Effector memory CD4-positive, alpha-beta T cell (primary cell): ENCODE measurements at regions not wholly inside any gene's neighbourhood (a gene's known extent, or its start where the extent isn't known, plus 50 kb on each side); places are given as distances from the start of the nearest gene placed in this dataset.
"Not testable (repeated sequence)": the region's sequence is repeated elsewhere in the genome, so short reads cannot be mapped to it uniquely, and the experiment has no call there.

Experiments used
- DNase-seq, 3 donors: peaks; one replicate each; pipeline ENCODE4 v3.0.0-alpha.2; 2020
- H3K27ac ChIP-seq: 2 replicates; pipeline ENCODE4 v1.7.0; 2013; ENCODE audit warnings: mild to moderate bottlenecking, low read length, moderate library complexity; ENCODE audit not compliant: insufficient read depth, poor library complexity, severe bottlenecking
- H3K27me3 ChIP-seq: replicated peaks from 2 replicates; pipeline ENCODE4 v1.7.0; 2013; ENCODE audit warnings: mild to moderate bottlenecking, low read length; ENCODE audit not compliant: insufficient read depth, control insufficient read depth, poor library complexity, severe bottlenecking
- H3K36me3 ChIP-seq: 2 replicates; pipeline ENCODE4 v1.7.0; 2013; ENCODE audit warnings: mild to moderate bottlenecking, low read length, moderate library complexity; ENCODE audit not compliant: control insufficient read depth, insufficient read depth
- H3K4me1 ChIP-seq: 2 replicates; pipeline ENCODE4 v1.7.0; 2013; ENCODE audit warnings: low read length, mild to moderate bottlenecking; ENCODE audit not compliant: control insufficient read depth, insufficient read depth, poor library complexity, severe bottlenecking
- H3K4me3 ChIP-seq: 2 replicates; pipeline ENCODE4 v1.7.0; 2013; ENCODE audit warnings: low read length, low read depth, mild to moderate bottlenecking; ENCODE audit not compliant: insufficient read depth, poor library complexity, severe bottlenecking
- H3K9me3 ChIP-seq: 2 replicates; pipeline ENCODE4 v1.7.0; 2013; ENCODE audit warnings: mild to moderate bottlenecking, low read length, moderate library complexity; ENCODE audit not compliant: control insufficient read depth

- H3K27ac ChIP-seq: no peak overlapping the region
- no peaks in the 10 kb centered on the region for H3K27me3 ChIP-seq
- H3K9me3 ChIP-seq: no peaks in the 10 kb centered on the region
- no peak overlapping the region for H3K4me3 ChIP-seq
- DNase-seq: no peak
- H3K36me3 ChIP-seq: no peaks in the 10 kb centered on the region
- H3K4me1 ChIP-seq: no peaks in the 10 kb centered on the region
Measured at GRCh38 chrX:124256216-124256615, 76.2 kb upstream of the TEX13D start.

GRCh38 chrX:124256629-124257380, 75.7 kb upstream of the TEX13D start:
- H3K27ac ChIP-seq: no peak overlapping the region
- no peaks in the 10 kb centered on the region for H3K27me3 ChIP-seq
- H3K36me3 ChIP-seq: no peaks in the 10 kb centered on the region
- no peak overlapping the region for H3K4me3 ChIP-seq
- no peaks in the 10 kb centered on the region for H3K9me3 ChIP-seq
- H3K4me1 ChIP-seq: no peaks in the 10 kb centered on the region
- DNase-seq: no peak

GRCh38 chrX:124257924-124258702, 74.3 kb upstream of the TEX13D start:
- no peaks in the 10 kb centered on the region for H3K36me3 ChIP-seq
- no peaks in the 10 kb centered on the region for H3K4me1 ChIP-seq
- no peak overlapping the region for H3K4me3 ChIP-seq
- no peaks in the 10 kb centered on the region for H3K27me3 ChIP-seq
- H3K27ac ChIP-seq: no peak overlapping the region
- no peak for DNase-seq
- no peaks in the 10 kb centered on the region for H3K9me3 ChIP-seq

- no peak overlapping the region for H3K27ac ChIP-seq
- no peak for DNase-seq
- no peaks in the 10 kb centered on the region for H3K36me3 ChIP-seq
- H3K27me3 ChIP-seq: no peaks in the 10 kb centered on the region
- H3K4me3 ChIP-seq: no peak overlapping the region
- no peaks in the 10 kb centered on the region for H3K9me3 ChIP-seq
- no peaks in the 10 kb centered on the region for H3K4me1 ChIP-seq
Measured at GRCh38 chrX:124260845-124261244, 71.6 kb upstream of the TEX13D start.

- H3K9me3 ChIP-seq: no peaks in the 10 kb centered on the region
- no peaks in the 10 kb centered on the region for H3K4me1 ChIP-seq
- no peaks in the 10 kb centered on the region for H3K36me3 ChIP-seq
- no peaks in the 10 kb centered on the region for H3K27me3 ChIP-seq
- H3K27ac ChIP-seq: no peak overlapping the region
- H3K4me3 ChIP-seq: no peak overlapping the region
- no peak for DNase-seq
Measured at GRCh38 chrX:124263743-124264142, 68.7 kb upstream of the TEX13D start.

- Histone ChIP-seq H3K4me1 (no peaks in the 10 kb centered on the region), H3K9me3 (no peaks in the 10 kb centered on the region), H3K36me3 (no peaks in the 10 kb centered on the region), H3K4me3 (no peak overlapping the region), H3K27me3 (no peaks in the 10 kb centered on the region), H3K27ac (no peak overlapping the region)
- no peak for DNase-seq
Measured at GRCh38 chrX:124268099-124268498, 64.4 kb upstream of the TEX13D start.

GRCh38 chrX:124269881-124270280, 62.6 kb upstream of the TEX13D start:
- Histone ChIP-seq H3K27ac (no peak overlapping the region), H3K36me3 (no peaks in the 10 kb centered on the region), H3K4me1 (no peaks in the 10 kb centered on the region), H3K4me3 (no peak overlapping the region), H3K27me3 (no peaks in the 10 kb centered on the region), H3K9me3 (no peaks in the 10 kb centered on the region)
- no peak for DNase-seq

- H3K27ac ChIP-seq, H3K36me3 ChIP-seq, DNase-seq, H3K9me3 ChIP-seq, H3K4me1 ChIP-seq, H3K27me3 ChIP-seq, H3K4me3 ChIP-seq: not testable (repeated sequence)
Measured at GRCh38 chrX:124271599-124271998, 60.9 kb upstream of the TEX13D start.

- Histone ChIP-seq H3K27ac (no peak overlapping the region), H3K4me3 (no peak overlapping the region), H3K27me3 (no peaks in the 10 kb centered on the region), H3K36me3 (no peaks in the 10 kb centered on the region), H3K4me1 (no peaks in the 10 kb centered on the region), H3K9me3 (no peaks in the 10 kb centered on the region)
- no peak for DNase-seq
Measured at GRCh38 chrX:124272370-124272982, 60.0 kb upstream of the TEX13D start.
